NAMALWA (cell line): ENCODE measurements at regions not wholly inside any gene's neighbourhood (a gene's known extent, or its start where the extent isn't known, plus 50 kb on each side); places are given as distances from the start of the nearest gene placed in this dataset.
"Not testable (repeated sequence)": the region's sequence is repeated elsewhere in the genome, so short reads cannot be mapped to it uniquely, and the experiment has no call there.

Experiments used
- DNase-seq: peaks from one replicate; pipeline ENCODE4 v3.0.0-alpha.2; 2015; ENCODE audit warnings: low spot score

DNA sequence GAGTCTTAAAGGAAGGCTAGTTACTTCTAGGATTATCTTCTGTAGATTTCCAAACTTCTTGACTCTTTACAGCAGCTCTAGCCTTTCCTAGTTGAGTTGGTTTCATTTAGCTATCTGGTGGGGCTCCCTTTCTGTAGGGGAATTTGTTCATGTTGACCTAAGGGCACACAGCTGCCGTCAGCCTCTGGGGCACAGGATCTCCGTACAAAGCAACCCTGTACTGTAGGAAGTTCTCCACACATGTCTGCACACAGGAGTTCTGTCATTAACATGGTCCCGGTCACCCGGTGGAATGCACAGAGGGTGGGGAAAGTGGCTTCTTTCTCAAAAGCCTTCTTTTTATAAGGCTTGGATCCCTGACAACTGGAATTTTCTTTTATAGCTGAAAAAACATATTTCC lies 88.7 kb upstream of the TNIK start:
- no peak for DNase-seq

GRCh38 chr3:171543759-171544300 lies 83.6 kb upstream of the TNIK start:
- no peak for DNase-seq

DNA sequence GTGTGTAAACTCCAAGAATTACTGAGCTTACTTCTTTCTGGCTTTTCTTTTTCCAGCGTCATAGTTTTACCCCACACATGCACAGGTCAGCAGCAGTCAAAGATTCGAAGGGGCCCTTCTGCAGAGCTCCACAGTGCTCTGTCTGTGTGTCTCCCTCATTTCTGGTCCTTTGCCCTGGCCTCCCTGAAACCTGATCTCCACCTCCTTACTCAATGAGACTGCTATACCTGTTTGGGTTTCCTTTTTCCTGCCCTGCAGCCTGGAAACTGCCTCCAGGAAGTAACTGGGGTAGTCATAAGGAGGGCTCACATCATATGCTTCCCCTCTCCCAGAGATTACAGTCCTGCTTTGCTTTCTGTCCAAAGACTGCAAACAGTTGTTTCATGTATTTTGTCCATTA lies 82.8 kb upstream of the TNIK start:
- DNase-seq = no peak

DNA sequence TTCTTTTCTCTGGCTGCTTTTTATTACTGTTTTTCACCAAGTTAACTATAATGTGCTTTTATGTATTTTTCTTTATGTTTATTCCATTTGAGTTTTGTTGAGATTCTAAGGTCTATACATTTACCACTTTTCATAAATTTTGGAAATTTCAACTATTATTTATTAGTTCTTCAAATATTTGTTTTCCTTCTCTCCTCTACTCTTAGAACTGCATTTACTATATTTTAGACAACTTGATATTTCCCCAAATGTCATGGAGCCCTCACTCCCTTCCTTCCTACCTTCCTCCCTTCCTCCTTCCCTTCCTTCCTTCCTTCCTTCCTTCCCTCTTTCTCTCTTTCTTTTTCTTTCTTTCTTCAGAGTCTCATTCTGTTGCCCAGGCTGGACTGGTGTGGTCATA lies 81.4 kb upstream of the TNIK start:
- DNase-seq = no peak

- DNase-seq = no peak
Measured at GRCh38 chr3:171541181-171541580, 81.0 kb upstream of the TNIK start.

DNA sequence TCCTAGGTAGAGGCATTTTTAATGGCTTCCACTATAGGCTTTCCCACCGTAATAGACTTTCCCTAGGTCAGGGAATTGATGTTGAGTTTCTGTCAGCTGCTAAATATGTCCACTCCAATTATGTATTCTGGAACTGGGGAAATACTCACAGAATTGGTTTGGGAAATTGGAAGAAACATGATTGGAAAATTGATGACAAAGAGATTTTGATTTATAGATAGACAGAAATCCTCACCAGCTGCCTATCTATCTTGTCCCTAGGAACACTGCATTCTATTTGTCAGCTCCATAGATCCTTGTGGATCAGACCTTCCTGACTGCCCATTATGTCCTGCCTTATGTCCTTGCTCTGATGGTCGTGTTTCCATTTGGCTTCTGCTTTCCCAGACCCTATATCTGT lies 75.6 kb upstream of the TNIK start:
- no peak for DNase-seq

GRCh38 chr3:171535133-171535532 lies 74.9 kb upstream of the TNIK start:
- no peak for DNase-seq

- DNase-seq = no peak
Measured at GRCh38 chr3:171533702-171534101, 73.5 kb upstream of the TNIK start.

GRCh38 chr3:171532294-171532693 lies 72.1 kb upstream of the TNIK start:
- DNase-seq = no peak

GRCh38 chr3:171531716-171532115 lies 71.5 kb upstream of the TNIK start:
- DNase-seq = no peak

GRCh38 chr3:171528102-171528501 lies 67.9 kb upstream of the TNIK start:
- no peak for DNase-seq

- no peak for DNase-seq
Measured at GRCh38 chr3:171526869-171527268, 66.7 kb upstream of the TNIK start.

DNA sequence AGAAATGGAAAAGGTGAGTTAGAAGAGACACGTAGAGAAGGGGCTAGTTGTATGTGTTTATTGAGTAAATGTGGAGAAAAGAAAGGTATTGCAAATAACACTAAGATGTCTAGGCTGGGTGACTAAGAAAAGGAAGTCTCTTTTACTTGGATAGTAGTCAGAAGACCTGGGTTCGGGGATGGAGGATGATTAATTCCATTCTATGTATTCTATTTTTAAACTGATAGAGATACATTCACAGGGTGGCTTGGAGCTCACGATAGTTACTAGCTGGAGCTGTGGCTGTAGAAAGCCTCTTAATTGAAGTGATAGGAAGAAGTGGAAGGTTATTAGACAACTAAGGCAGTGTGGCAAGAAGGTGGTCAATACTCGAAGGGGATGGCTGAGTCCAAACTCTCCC lies 65.9 kb upstream of the TNIK start:
- DNase-seq = no peak

DNA sequence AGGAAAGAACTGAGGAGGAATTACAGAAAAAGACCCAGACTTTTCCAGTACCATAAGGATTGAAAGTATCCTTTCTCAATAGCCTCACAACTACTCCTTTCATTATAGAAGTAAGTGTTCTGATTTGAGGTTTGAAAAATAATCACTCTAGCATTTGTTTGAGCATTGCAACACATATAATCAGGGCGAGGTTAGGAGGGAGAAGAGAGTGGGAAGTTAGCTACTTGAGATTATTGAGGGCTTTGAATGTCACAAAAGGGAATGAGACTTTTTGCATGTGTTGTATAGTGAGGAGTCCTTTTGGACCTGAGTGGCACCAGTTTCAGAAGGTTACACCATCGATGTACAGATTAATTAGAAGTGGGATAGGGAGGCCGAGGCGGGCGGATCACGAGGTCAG lies 65.2 kb upstream of the TNIK start:
- DNase-seq = no peak

DNA sequence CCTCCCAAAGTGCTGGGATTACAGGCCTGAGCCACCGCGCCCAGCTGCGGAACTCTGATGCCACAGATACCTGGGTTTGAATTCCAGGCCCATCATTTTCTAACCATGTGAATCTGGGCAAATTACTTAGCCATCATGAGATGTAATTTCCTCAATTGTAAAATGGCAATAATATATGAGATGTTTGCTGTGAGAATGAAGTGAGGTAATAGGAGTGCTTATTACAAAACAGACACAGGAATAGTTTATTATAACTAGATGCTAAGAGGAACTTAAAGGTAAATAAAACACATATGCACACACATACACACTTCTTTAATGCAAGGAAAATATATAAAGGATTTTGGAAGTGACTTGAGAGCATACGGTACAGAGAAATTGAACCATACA lies 64.7 kb upstream of the TNIK start:
- DNase-seq = no peak

- DNase-seq = no peak
Measured at GRCh38 chr3:171522651-171523050, 62.4 kb upstream of the TNIK start.

- DNase-seq = not testable (repeated sequence)
Measured at GRCh38 chr3:171519423-171519822, 59.2 kb upstream of the TNIK start.

GRCh38 chr3:171516765-171517164 lies 56.6 kb upstream of the TNIK start:
- no peak for DNase-seq

DNA sequence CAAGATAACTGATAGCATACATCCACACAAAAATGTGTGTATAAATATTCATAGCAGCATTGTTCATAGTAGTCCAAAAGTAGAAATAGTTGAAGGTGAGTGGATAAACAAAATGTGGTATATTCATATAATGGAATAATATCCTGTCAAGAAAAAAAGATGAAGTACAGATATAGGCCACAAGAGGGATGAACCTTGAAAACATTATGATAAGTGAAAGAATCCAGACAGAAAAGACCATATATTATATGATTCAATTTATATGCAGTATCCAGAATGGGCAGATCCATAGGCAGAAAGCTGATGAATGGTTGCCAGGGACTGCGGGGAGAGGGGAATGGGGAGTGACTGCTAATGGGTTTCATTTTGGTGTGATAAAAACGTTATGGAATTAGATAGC lies 54.3 kb upstream of the TNIK start:
- peak; percentile 20 for DNase-seq

- no peak for DNase-seq
Measured at GRCh38 chr3:171511450-171511849, 51.2 kb upstream of the TNIK start.
